SIG-M5 treated with dmso at 0.1 percent for 504 hours (cell line): ENCODE measurements at regions not wholly inside any gene's neighbourhood (a gene's known extent, or its start where the extent isn't known, plus 50 kb on each side); places are given as distances from the start of the nearest gene placed in this dataset.

Experiments used
- DNase-seq: peaks from one replicate; lab custom pipeline; 2025; ENCODE audit not compliant: unreplicated experiment; lab: John Stamatoyannopoulos, UW

- DNase-seq = no peak
Observed at GRCh38 chr22:27157666-27158370, 500.4 kb downstream of the MIAT start.

- no peak for DNase-seq
Observed at GRCh38 chr22:27159016-27159415, 501.6 kb downstream of the MIAT start.

- no peak for DNase-seq
Observed at GRCh38 chr22:27159716-27160295, 502.4 kb downstream of the MIAT start.

- no peak for DNase-seq
Observed at GRCh38 chr22:27163162-27164137, 506.1 kb downstream of the MIAT start.

GRCh38 chr22:27164781-27165503 lies 507.6 kb downstream of the MIAT start:
- DNase-seq = no peak

GRCh38 chr22:27168681-27169080 lies 511.3 kb downstream of the MIAT start:
- DNase-seq = no peak

- DNase-seq = no peak
Observed at GRCh38 chr22:27170491-27170890, 513.1 kb downstream of the MIAT start.

GRCh38 chr22:27171212-27171611 lies 513.8 kb downstream of the MIAT start:
- DNase-seq = no peak

- no peak for DNase-seq
Observed at GRCh38 chr22:27173530-27173929, 516.1 kb downstream of the MIAT start.

GRCh38 chr22:27175021-27175838 lies 517.8 kb downstream of the MIAT start:
- DNase-seq = no peak

GRCh38 chr22:27175974-27176373 lies 518.6 kb downstream of the MIAT start:
- DNase-seq = no peak

GRCh38 chr22:27179161-27179560 lies 521.8 kb downstream of the MIAT start:
- DNase-seq = no peak

- no peak for DNase-seq
Observed at GRCh38 chr22:27181537-27181936, 524.1 kb downstream of the MIAT start.

- DNase-seq = no peak
Observed at GRCh38 chr22:27183474-27183873, 526.1 kb downstream of the MIAT start.

GRCh38 chr22:27185099-27185709 lies 527.8 kb downstream of the MIAT start:
- no peak for DNase-seq

- no peak for DNase-seq
Observed at GRCh38 chr22:27185760-27186302, 528.4 kb downstream of the MIAT start.

GRCh38 chr22:27186643-27187042 lies 529.3 kb downstream of the MIAT start:
- no peak for DNase-seq

- DNase-seq = no peak
Observed at GRCh38 chr22:27192135-27192829, 534.9 kb downstream of the MIAT start.

- no peak for DNase-seq
Observed at GRCh38 chr22:27193215-27193614, 535.8 kb downstream of the MIAT start.
